Loucy (cell line): ENCODE measurements at regions not wholly inside any gene's neighbourhood (a gene's known extent, or its start where the extent isn't known, plus 50 kb on each side); places are given as distances from the start of the nearest gene placed in this dataset.

Experiments
- H2AFZ ChIP-seq: fragments of 200-600 bp; sonication (generic); 2 replicates; pipeline ENCODE4 v1.6.0; 2016; ENCODE audit warnings: antibody characterized with exemption, mild to moderate bottlenecking, low read length, moderate library complexity
- H3F3A ChIP-seq: fragments of 200-600 bp; 2 replicates; pipeline ENCODE4 v1.6.0; 2016; ENCODE audit warnings: antibody characterized with exemption, low read depth, mild to moderate bottlenecking
- H3K27me3 ChIP-seq: fragments of 200-600 bp; sonication (generic); 2 replicates; pipeline ENCODE4 v1.6.1; 2014; ENCODE audit warnings: low read length, mild to moderate bottlenecking; ENCODE audit not compliant: insufficient read depth, poor library complexity, severe bottlenecking
- H3K36me3 ChIP-seq: fragments of 200-600 bp; sonication (generic); 2 replicates; pipeline ENCODE4 v1.6.1; 2016; ENCODE audit warnings: low read length; ENCODE audit not compliant: insufficient read depth
- H3K4me1 ChIP-seq: fragments of 200-600 bp; sonication (generic); 2 replicates; pipeline ENCODE4 v1.5.1; 2014; ENCODE audit warnings: low read length, mild to moderate bottlenecking; ENCODE audit not compliant: insufficient read depth, poor library complexity, severe bottlenecking
- H3K4me2 ChIP-seq: fragments of 200-600 bp; sonication (generic); 2 replicates; pipeline ENCODE4 v1.6.0; 2014; ENCODE audit warnings: antibody characterized with exemption, low read length, low read depth, mild to moderate bottlenecking; ENCODE audit not compliant: poor library complexity, severe bottlenecking
- H3K4me3 ChIP-seq: fragments of 200-600 bp; sonication (generic); 2 replicates; pipeline ENCODE4 v1.5.1; 2014; ENCODE audit warnings: low read length, mild to moderate bottlenecking, mixed read lengths; ENCODE audit not compliant: poor library complexity, severe bottlenecking
- H3K79me2 ChIP-seq: fragments of 200-600 bp; sonication (generic); 2 replicates; pipeline ENCODE4 v1.6.1; 2014; ENCODE audit warnings: low read length; ENCODE audit not compliant: insufficient read depth
- H3K9ac ChIP-seq: fragments of 200-600 bp; sonication (generic); 2 replicates; pipeline ENCODE4 v1.6.0; 2014; ENCODE audit warnings: mild to moderate bottlenecking, low read depth, low read length, moderate library complexity; ENCODE audit not compliant: poor library complexity, severe bottlenecking
- H3K9me2 ChIP-seq: fragments of 200-600 bp; sonication (generic); replicated peaks from 2 replicates; pipeline ENCODE4 v1.6.1; 2016; ENCODE audit warnings: low read depth, low read length, mixed read lengths
- H3K9me3 ChIP-seq: fragments of 200-600 bp; sonication (generic); 2 replicates; pipeline ENCODE4 v1.6.1; 2014; ENCODE audit warnings: mild to moderate bottlenecking, antibody characterized with exemption, low read length, low read depth; ENCODE audit not compliant: insufficient read depth
- H4K20me1 ChIP-seq: fragments of 200-600 bp; sonication (generic); 2 replicates; pipeline ENCODE4 v1.6.0; 2014; ENCODE audit warnings: antibody characterized with exemption, low read length, mild to moderate bottlenecking; ENCODE audit not compliant: insufficient read depth, poor library complexity, severe bottlenecking
- EZH2phosphoT487 ChIP-seq: fragments of 200-600 bp; IDR thresholded peaks from 2 replicates; pipeline ENCODE4 v1.6.1; 2018; ENCODE audit warnings: antibody characterized with exemption, mild to moderate bottlenecking, moderate library complexity, borderline replicate concordance
- TF ChIP-seq, protein P1 (sequence below): fragments of 200-600 bp; sonication (generic); conservative IDR thresholded peaks from 2 replicates; pipeline ENCODE4 v1.5.1; 2014; ENCODE audit warnings: mild to moderate bottlenecking, antibody characterized with exemption, low read length

DNA sequence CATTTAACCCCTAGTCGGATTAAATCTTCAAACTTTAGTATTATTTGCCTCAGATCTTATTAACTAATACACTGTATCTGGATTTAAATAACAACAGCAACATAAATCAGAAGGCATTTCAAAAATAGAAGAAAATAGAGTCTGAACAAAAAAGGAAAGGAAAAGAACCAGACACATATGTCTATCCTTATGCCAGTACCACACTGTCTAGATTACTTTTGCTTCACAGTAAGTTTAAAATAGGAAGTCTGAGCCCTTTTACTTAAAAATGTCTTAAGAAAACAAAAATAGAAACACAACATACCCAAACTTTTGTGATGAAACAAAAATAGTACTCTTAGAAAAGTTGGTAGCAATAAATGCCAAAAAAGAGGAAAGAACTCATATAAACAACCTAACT, 1615.8 kb downstream of the SI start:
- no peak overlapping the region for H3K4me3 ChIP-seq

DNA sequence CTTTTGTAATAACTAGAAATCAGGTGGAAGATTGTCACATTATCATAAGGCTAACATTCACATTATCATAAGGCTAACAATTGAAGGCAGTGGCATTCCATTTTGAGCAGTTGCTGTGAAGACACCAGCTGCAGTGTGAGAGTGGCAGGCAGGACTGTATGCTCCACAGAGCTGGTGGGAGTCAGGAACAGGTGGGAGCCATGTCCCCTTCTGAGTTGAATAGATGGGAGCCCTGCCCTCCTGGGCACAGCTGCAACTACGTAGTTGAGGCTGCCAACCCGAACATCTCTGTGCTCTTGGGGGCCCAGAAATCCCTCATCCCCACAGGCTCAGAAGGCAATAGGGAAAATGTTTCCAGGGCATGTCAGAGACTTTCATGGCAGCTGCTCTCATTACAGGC, 1627.6 kb downstream of the SI start:
- Histone ChIP-seq H3K79me2 (no peaks in the 10 kb centered on the region), H3K9me2 (no peaks in the 10 kb centered on the region), H3K4me3 (no peak overlapping the region), H4K20me1 (no peaks in the 10 kb centered on the region), H2AFZ (no peak overlapping the region), H3F3A (no peaks in the 10 kb centered on the region), H3K9ac (no peak overlapping the region), H3K9me3 (no peaks in the 10 kb centered on the region), H3K36me3 (no peaks in the 10 kb centered on the region), H3K4me2 (no peak overlapping the region), H3K4me1 (no peaks in the 10 kb centered on the region), H3K27me3 (no peaks in the 10 kb centered on the region)
- TF ChIP-seq EZH2phosphoT487: no peak
- TF ChIP-seq, protein P1, sequence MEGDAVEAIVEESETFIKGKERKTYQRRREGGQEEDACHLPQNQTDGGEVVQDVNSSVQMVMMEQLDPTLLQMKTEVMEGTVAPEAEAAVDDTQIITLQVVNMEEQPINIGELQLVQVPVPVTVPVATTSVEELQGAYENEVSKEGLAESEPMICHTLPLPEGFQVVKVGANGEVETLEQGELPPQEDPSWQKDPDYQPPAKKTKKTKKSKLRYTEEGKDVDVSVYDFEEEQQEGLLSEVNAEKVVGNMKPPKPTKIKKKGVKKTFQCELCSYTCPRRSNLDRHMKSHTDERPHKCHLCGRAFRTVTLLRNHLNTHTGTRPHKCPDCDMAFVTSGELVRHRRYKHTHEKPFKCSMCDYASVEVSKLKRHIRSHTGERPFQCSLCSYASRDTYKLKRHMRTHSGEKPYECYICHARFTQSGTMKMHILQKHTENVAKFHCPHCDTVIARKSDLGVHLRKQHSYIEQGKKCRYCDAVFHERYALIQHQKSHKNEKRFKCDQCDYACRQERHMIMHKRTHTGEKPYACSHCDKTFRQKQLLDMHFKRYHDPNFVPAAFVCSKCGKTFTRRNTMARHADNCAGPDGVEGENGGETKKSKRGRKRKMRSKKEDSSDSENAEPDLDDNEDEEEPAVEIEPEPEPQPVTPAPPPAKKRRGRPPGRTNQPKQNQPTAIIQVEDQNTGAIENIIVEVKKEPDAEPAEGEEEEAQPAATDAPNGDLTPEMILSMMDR: no peak

More for the DNA sequence above, 1615.8 kb downstream of the SI start:
- H3K4me1 ChIP-seq: no peaks in the 10 kb centered on the region
- no peaks in the 10 kb centered on the region for H3K9me2 ChIP-seq
- no peaks in the 10 kb centered on the region for H3K9me3 ChIP-seq
- no peaks in the 10 kb centered on the region for H3K79me2 ChIP-seq
- H4K20me1 ChIP-seq: no peaks in the 10 kb centered on the region
- no peaks in the 10 kb centered on the region for H3K27me3 ChIP-seq
- no peak overlapping the region for H2AFZ ChIP-seq
- no peak overlapping the region for H3K4me2 ChIP-seq
- no peak for TF ChIP-seq EZH2phosphoT487
- TF ChIP-seq, protein P1: no peak
- no peaks in the 10 kb centered on the region for H3F3A ChIP-seq
- H3K36me3 ChIP-seq: no peaks in the 10 kb centered on the region
- no peak overlapping the region for H3K9ac ChIP-seq

DNA sequence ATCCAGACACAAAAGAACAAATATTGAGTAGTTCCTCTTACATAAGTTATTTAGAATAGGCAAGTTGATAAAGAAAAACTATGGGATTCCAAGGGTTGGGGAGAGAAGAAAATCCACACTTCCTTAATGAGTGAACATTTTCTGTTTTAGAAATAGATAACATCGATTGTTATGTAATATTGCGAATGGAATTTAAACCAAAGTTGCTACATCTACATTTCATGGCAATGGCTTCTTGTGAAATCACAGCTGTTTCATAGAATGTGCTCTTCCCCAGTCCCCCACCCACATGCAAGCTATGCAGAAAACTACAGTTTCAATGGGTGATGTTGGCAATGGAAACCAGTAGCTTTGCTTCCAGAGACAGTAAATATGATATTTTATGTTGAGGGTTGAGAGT, 1639.5 kb downstream of the SI start:
- no peak overlapping the region for H3K4me2 ChIP-seq
- no peaks in the 10 kb centered on the region for H3K79me2 ChIP-seq
- no peaks in the 10 kb centered on the region for H3K9me2 ChIP-seq
- H3K4me1 ChIP-seq: no peaks in the 10 kb centered on the region
- no peaks in the 10 kb centered on the region for H3F3A ChIP-seq
- H3K36me3 ChIP-seq: no peaks in the 10 kb centered on the region
- no peak for TF ChIP-seq EZH2phosphoT487
- TF ChIP-seq, protein P1: no peak
- H3K9ac ChIP-seq: no peak overlapping the region
- no peak overlapping the region for H2AFZ ChIP-seq
- H3K9me3 ChIP-seq: no peaks in the 10 kb centered on the region
- no peaks in the 10 kb centered on the region for H3K27me3 ChIP-seq
- H3K4me3 ChIP-seq: no peak overlapping the region
- no peaks in the 10 kb centered on the region for H4K20me1 ChIP-seq
